B cell (primary cell): ENCODE measurements at regions not wholly inside any gene's neighbourhood (a gene's known extent, or its start where the extent isn't known, plus 50 kb on each side); places are given as distances from the start of the nearest gene placed in this dataset.

Source experiments
- ATAC-seq: fragments of 200-7000 bp; cut with Tn5 transposase; one replicate; pipeline ENCODE4 v1.10.0; 2021; ENCODE audit warnings: low read depth, mild to moderate bottlenecking, moderate number of reproducible peaks, moderate library complexity
- CTCF ChIA-PET: fragments of 350-600 bp; sonication (Branson Sonifier 250); formaldehyde crosslinking; loops from one replicate; lab custom pipeline; 2021; ENCODE audit warnings: antibody characterized with exemption, inconsistent platforms; lab: Charles Lee
- POLR2A ChIA-PET: fragments of 350-600 bp; sonication (Branson Sonifier 250); formaldehyde crosslinking; loops from one replicate; lab custom pipeline; 2021; ENCODE audit warnings: antibody characterized with exemption; lab: Charles Lee
- DNase-seq: peaks from one replicate; pipeline ENCODE4 v3.0.0; 2013
- H2AFZ ChIP-seq: 2 replicates; pipeline ENCODE4 v1.6.1; 2012; ENCODE audit warnings: mild to moderate bottlenecking, low read depth, low read length; ENCODE audit not compliant: insufficient read depth, poor library complexity, severe bottlenecking
- H3K27ac ChIP-seq, 2 donors: 1 replicate in 1 of 2; 2 replicates in 1 of 2; pipeline ENCODE4 v1.5.1; 2012 to 2013; ENCODE audit warnings: low read length in 2 of 2, mild to moderate bottlenecking in 2 of 2, moderate library complexity in 1 of 2
- H3K27me3 ChIP-seq, 4 experiments: fragments of 200-600 bp in 1 of 4; sonication (generic) in 1 of 4; replicated peaks in 1 of 4; 1 replicate in 2 of 4; 2 replicates in 2 of 4; pipeline versions ENCODE4 v1.6.1 to v1.7.0; 2013 to 2016; ENCODE audit warnings: low read length in 3 of 4, mild to moderate bottlenecking in 2 of 4, mixed read lengths in 1 of 4, moderate library complexity in 1 of 4; ENCODE audit not compliant: insufficient read depth in 4 of 4, control insufficient read depth in 3 of 4; ENCODE audit errors: control extremely low read depth in 1 of 4
- H3K36me3 ChIP-seq, 2 experiments: replicated peaks in 1 of 2; 1 replicate in 1 of 2; 2 replicates in 1 of 2; pipeline versions ENCODE4 v1.6.1 to v1.7.1; 2013; ENCODE audit warnings: low read length in 1 of 2; ENCODE audit not compliant: insufficient read depth in 2 of 2, control insufficient read depth in 1 of 2; ENCODE audit errors: control extremely low read depth in 1 of 2, extremely low read depth in 1 of 2
- H3K4me1 ChIP-seq, 2 donors: fragments of 200-600 bp in 1 of 2; sonication (generic) in 1 of 2; 1 replicate in 1 of 2; 2 replicates in 1 of 2; pipeline versions ENCODE4 v1.5.1 to v1.6.1; 2013 to 2017; ENCODE audit warnings: low read length in 2 of 2; ENCODE audit not compliant: control insufficient read depth in 2 of 2, insufficient read depth in 2 of 2
- H3K4me2 ChIP-seq: replicated peaks from 2 replicates; pipeline ENCODE3; 2012; ENCODE audit warnings: mild to moderate bottlenecking, low read depth, low read length; ENCODE audit not compliant: poor library complexity, severe bottlenecking
- H3K4me3 ChIP-seq, 5 experiments: fragments of 200-600 bp in 1 of 5; sonication (generic) in 1 of 5; 1 replicate in 3 of 5; 2 replicates in 2 of 5; pipeline versions ENCODE4 v1.5.1 to v1.7.0; 2011 to 2016; ENCODE audit warnings: low read length in 4 of 5, mild to moderate bottlenecking in 4 of 5, low read depth in 2 of 5, control low read depth in 1 of 5, moderate library complexity in 1 of 5; ENCODE audit not compliant: insufficient read depth in 1 of 5; ENCODE audit errors: control extremely low read depth in 1 of 5, extremely low read depth in 1 of 5
- H3K79me2 ChIP-seq: fragments of 200-600 bp; sonication (generic); one replicate; pipeline ENCODE4 v1.6.0; 2016; ENCODE audit warnings: low read length; ENCODE audit not compliant: control insufficient read depth, insufficient read depth
- H3K9ac ChIP-seq: fragments of 200-600 bp; sonication (generic); 2 replicates; pipeline ENCODE4 v1.6.1; 2017; ENCODE audit warnings: mild to moderate bottlenecking, low read length, moderate library complexity
- H3K9me3 ChIP-seq, 3 donors: one replicate each; pipeline versions ENCODE4 v1.6.1 to v1.7.1; 2013; ENCODE audit warnings: low read length in 2 of 3; ENCODE audit not compliant: control insufficient read depth in 2 of 3, insufficient read depth in 1 of 3; ENCODE audit errors: control extremely low read depth in 1 of 3
- H4K20me1 ChIP-seq: 2 replicates; pipeline ENCODE4 v1.6.0; 2012; ENCODE audit warnings: mild to moderate bottlenecking, low read length; ENCODE audit not compliant: insufficient read depth, control insufficient read depth, poor library complexity, severe bottlenecking
- H3K27ac Mint-ChIP-seq: one replicate; pipeline ENCODE4 v1.8.0; 2021; ENCODE audit warnings: mixed read lengths
- H3K27me3 Mint-ChIP-seq: one replicate; pipeline ENCODE4 v1.8.0; 2021; ENCODE audit warnings: mixed read lengths
- H3K4me1 Mint-ChIP-seq: one replicate; pipeline ENCODE4 v1.8.0; 2021; ENCODE audit warnings: mixed read lengths
- H3K4me3 Mint-ChIP-seq: one replicate; pipeline ENCODE4 v1.8.0; 2021; ENCODE audit warnings: mixed read lengths
- H3K9me3 Mint-ChIP-seq: one replicate; pipeline ENCODE4 v1.8.0; 2022; ENCODE audit warnings: mixed read lengths; ENCODE audit not compliant: insufficient read depth
- CTCF ChIP-seq: fragments of 200-600 bp; IDR thresholded peaks from one replicate; pipeline ENCODE4 v1.8.0; 2022; ENCODE audit warnings: antibody characterized with exemption, mild to moderate bottlenecking
- EZH2 ChIP-seq: IDR thresholded peaks from 2 replicates; pipeline ENCODE4 v1.6.1; 2012; ENCODE audit warnings: borderline replicate concordance, low read depth, mild to moderate bottlenecking, moderate library complexity, low read length; ENCODE audit not compliant: insufficient read depth, poor library complexity, severe bottlenecking
- WGBS: methylation state at CpG from one replicate; pipeline ENCODE4 v1.1.5; 2013; ENCODE audit warnings: missing lambda C conversion rate; ENCODE audit not compliant: insufficient coverage; 5-methylcytosine and 5-hydroxymethylcytosine counted together
- intact Hi-C: fragments of 100-400 bp; cut with micrococcal nuclease; formaldehyde crosslinking; loops from one replicate; pipeline ENCODE4 v1.10.0; 2022

GRCh38 chr3:157830556-157831236, 275.5 kb downstream of the SHOX2 start:
- CTCF ChIA-PET = no interaction called here
- H3K4me2 ChIP-seq = no peak overlapping the region
- no peaks in the 10 kb centered on the region for H3K79me2 ChIP-seq
- H3K4me3 ChIP-seq = no peak overlapping the region
- Mint-ChIP-seq H3K27ac (no peak overlapping the region), H3K27me3 (no peaks in the 10 kb centered on the region), H3K4me3 (no peak overlapping the region), H3K4me1 (no peaks in the 10 kb centered on the region), H3K9me3 (peaks cover 11% of the 10 kb centered on the region)
- TF ChIP-seq CTCF (no peak), EZH2 (no peak)
- no peaks in the 10 kb centered on the region for H3K36me3 ChIP-seq
- ATAC-seq (no peak), DNase-seq (no peak)
- intact Hi-C loops = no loop called here
- no peaks in the 10 kb centered on the region for H3K27me3 ChIP-seq
- peaks cover 0 to 16% (median 0%) of the 10 kb centered on the region in 3 donors for H3K9me3 ChIP-seq
- WGBS = 73% methylated on average over 5 of the region's 7 CpGs
- no peak overlapping the region for H2AFZ ChIP-seq
- H3K27ac ChIP-seq = no peak overlapping the region
- POLR2A ChIA-PET = no interaction called here
- no peaks in the 10 kb centered on the region for H4K20me1 ChIP-seq
- no peaks in the 10 kb centered on the region for H3K4me1 ChIP-seq
- no peak overlapping the region for H3K9ac ChIP-seq

- TF ChIP-seq EZH2 (no peak), CTCF (no peak)
- Histone ChIP-seq H2AFZ (no peak overlapping the region), H3K36me3 (no peaks in the 10 kb centered on the region), H3K9me3 (peaks cover 0 to 16% (median 0%) of the 10 kb centered on the region in 3 donors), H3K9ac (no peak overlapping the region), H3K27me3 (no peaks in the 10 kb centered on the region), H3K4me2 (no peak overlapping the region), H4K20me1 (no peaks in the 10 kb centered on the region), H3K4me3 (no peak overlapping the region), H3K79me2 (no peaks in the 10 kb centered on the region), H3K27ac (no peak overlapping the region), H3K4me1 (no peaks in the 10 kb centered on the region)
- intact Hi-C loops = no loop called here
- WGBS = no CpG with 5 or more reads among the region's 2 CpGs
- Mint-ChIP-seq H3K27ac (no peak overlapping the region), H3K4me1 (no peaks in the 10 kb centered on the region), H3K27me3 (no peaks in the 10 kb centered on the region), H3K9me3 (peaks cover 11% of the 10 kb centered on the region), H3K4me3 (no peak overlapping the region)
- POLR2A ChIA-PET = no interaction called here
- CTCF ChIA-PET = no interaction called here
- ATAC-seq (no peak), DNase-seq (no peak)
Measured at GRCh38 chr3:157829786-157830185, 276.4 kb downstream of the SHOX2 start.
